Gastrocnemius medialis (tissue), 4 donors: ENCODE measurements at regions not wholly inside any gene's neighbourhood (a gene's known extent, or its start where the extent isn't known, plus 50 kb on each side); places are given as distances from the start of the nearest gene placed in this dataset.
"Not testable (repeated sequence)": the region's sequence is repeated elsewhere in the genome, so short reads cannot be mapped to it uniquely, and the experiment has no call there.

Experiments used
- ATAC-seq, 2 donors: fragments of 150-250 bp; one replicate each; pipeline ENCODE4 v1.9.1; 2016
- DNase-seq, 2 donors: peaks; one replicate each; pipeline ENCODE4 v3.0.0-alpha.2; 2019
- H3K27ac ChIP-seq, 4 donors: fragments of 200-600 bp; sonication (generic); 1 replicate in 1 of 4; 2 replicates in 3 of 4; pipeline ENCODE4 v1.5.1; 2016 to 2018; ENCODE audit warnings: mild to moderate bottlenecking in 2 of 4, moderate library complexity in 1 of 4
- H3K27me3 ChIP-seq, 3 donors: fragments of 200-600 bp; sonication (generic) in 2 of 3; 1 replicate in 1 of 3; 2 replicates in 2 of 3; pipeline versions ENCODE4 v1.5.1 to v1.6.0; 2016 to 2019; ENCODE audit warnings: mild to moderate bottlenecking in 1 of 3, moderate library complexity in 1 of 3
- H3K36me3 ChIP-seq, 2 donors: fragments of 200-600 bp; sonication (generic) in 1 of 2; one replicate each; pipeline ENCODE4 v1.5.1; 2017 to 2018
- H3K4me1 ChIP-seq, 2 donors: fragments of 200-600 bp; sonication (generic) in 1 of 2; one replicate each; pipeline ENCODE4 v1.5.1; 2016 to 2017; ENCODE audit warnings: mild to moderate bottlenecking in 2 of 2
- H3K4me3 ChIP-seq, 4 donors: fragments of 200-600 bp; sonication (generic) in 3 of 4; 1 replicate in 1 of 4; 2 replicates in 3 of 4; pipeline ENCODE4 v1.5.1; 2016 to 2019; ENCODE audit warnings: mild to moderate bottlenecking in 2 of 4
- H3K9me3 ChIP-seq, 3 donors: fragments of 200-600 bp; sonication (generic) in 2 of 3; 1 replicate in 1 of 3; 2 replicates in 2 of 3; pipeline ENCODE4 v1.5.1; 2016 to 2019
- in situ Hi-C, 4 donors: fragments of 200-750 bp; cut with MboI; loops; one replicate each; pipeline versions ENCODE4 v1.15.0 to v1.8.0; 2017; ENCODE audit warnings: low sequenced_read_pairs in 4 of 4
- intact Hi-C: fragments of 100-400 bp; cut with DNase I; formaldehyde crosslinking; loops from one replicate; pipeline ENCODE4 v1.15.1; 2023; ENCODE audit warnings: low total_unique reads

- H3K4me3 ChIP-seq, H3K27ac ChIP-seq, in situ Hi-C loops, intact Hi-C loops, DNase-seq, ATAC-seq, H3K4me1 ChIP-seq, H3K9me3 ChIP-seq, H3K27me3 ChIP-seq, H3K36me3 ChIP-seq: not testable (repeated sequence)
These were observed 255.1 kb downstream of the OR4F29 start for GRCh38 chr1:196366-196765.

- in situ Hi-C loops, H3K36me3 ChIP-seq, H3K27ac ChIP-seq, H3K27me3 ChIP-seq, ATAC-seq, intact Hi-C loops, H3K4me1 ChIP-seq, H3K4me3 ChIP-seq, H3K9me3 ChIP-seq: not testable (repeated sequence)
- peak in 1 of 2 donors; percentile 1 for DNase-seq
These were observed 260.0 kb downstream of the OR4F29 start for GRCh38 chr1:191296-192049.

- H3K9me3 ChIP-seq, DNase-seq, intact Hi-C loops: not testable (repeated sequence)
These were observed 260.8 kb downstream of the OR4F29 start for GRCh38 chr1:190678-191077.

GRCh38 chr1:189915-190314 lies 261.6 kb downstream of the OR4F29 start:
- H3K27ac ChIP-seq, intact Hi-C loops, H3K36me3 ChIP-seq, ATAC-seq, H3K4me1 ChIP-seq, in situ Hi-C loops, H3K27me3 ChIP-seq, H3K9me3 ChIP-seq, H3K4me3 ChIP-seq, DNase-seq: not testable (repeated sequence)

More at GRCh38 chr1:190678-191077, 260.8 kb downstream of the OR4F29 start:
- H3K36me3 ChIP-seq, H3K27me3 ChIP-seq, in situ Hi-C loops, H3K4me1 ChIP-seq, H3K4me3 ChIP-seq, H3K27ac ChIP-seq, ATAC-seq: not testable (repeated sequence)

- H3K27me3 ChIP-seq, H3K9me3 ChIP-seq, H3K27ac ChIP-seq, intact Hi-C loops, ATAC-seq, DNase-seq, H3K4me3 ChIP-seq, in situ Hi-C loops, H3K36me3 ChIP-seq, H3K4me1 ChIP-seq: not testable (repeated sequence)
These were observed 262.2 kb downstream of the OR4F29 start for GRCh38 chr1:189270-189669.

- intact Hi-C loops, H3K4me1 ChIP-seq, H3K36me3 ChIP-seq, H3K27ac ChIP-seq, H3K4me3 ChIP-seq, H3K27me3 ChIP-seq, in situ Hi-C loops, DNase-seq, ATAC-seq, H3K9me3 ChIP-seq: not testable (repeated sequence)
These were observed 264.2 kb downstream of the OR4F29 start for GRCh38 chr1:187298-187697.

GRCh38 chr1:186691-187131 lies 264.8 kb downstream of the OR4F29 start:
- H3K4me3 ChIP-seq, intact Hi-C loops, H3K27ac ChIP-seq, H3K27me3 ChIP-seq, DNase-seq, ATAC-seq, in situ Hi-C loops, H3K9me3 ChIP-seq, H3K4me1 ChIP-seq, H3K36me3 ChIP-seq: not testable (repeated sequence)

GRCh38 chr1:186223-186622 lies 265.3 kb downstream of the OR4F29 start:
- H3K4me3 ChIP-seq, in situ Hi-C loops: not testable (repeated sequence)

GRCh38 chr1:185526-185925 lies 266.0 kb downstream of the OR4F29 start:
- in situ Hi-C loops, intact Hi-C loops, H3K4me1 ChIP-seq, H3K27ac ChIP-seq, H3K9me3 ChIP-seq, H3K4me3 ChIP-seq, H3K36me3 ChIP-seq, H3K27me3 ChIP-seq, ATAC-seq: not testable (repeated sequence)
- DNase-seq: peak in 1 of 2 donors; percentile 1

More at GRCh38 chr1:186223-186622, 265.3 kb downstream of the OR4F29 start:
- H3K4me1 ChIP-seq, ATAC-seq, H3K9me3 ChIP-seq, intact Hi-C loops, H3K27ac ChIP-seq, H3K27me3 ChIP-seq, H3K36me3 ChIP-seq: not testable (repeated sequence)
- peak in 1 of 2 donors; percentile 1 for DNase-seq

GRCh38 chr1:184336-184686 lies 267.2 kb downstream of the OR4F29 start:
- H3K4me1 ChIP-seq, H3K4me3 ChIP-seq, ATAC-seq, intact Hi-C loops, H3K27me3 ChIP-seq, H3K27ac ChIP-seq, H3K36me3 ChIP-seq, in situ Hi-C loops, H3K9me3 ChIP-seq: not testable (repeated sequence)
- DNase-seq: peak in 1 of 2 donors; percentile 18

- H3K27me3 ChIP-seq, in situ Hi-C loops, intact Hi-C loops, ATAC-seq, H3K4me3 ChIP-seq, H3K4me1 ChIP-seq, H3K9me3 ChIP-seq, H3K27ac ChIP-seq, H3K36me3 ChIP-seq: not testable (repeated sequence)
- peak in 1 of 2 donors; percentile 27 for DNase-seq
These were observed 267.7 kb downstream of the OR4F29 start for GRCh38 chr1:183620-184335.

- H3K4me1 ChIP-seq, H3K27me3 ChIP-seq, H3K9me3 ChIP-seq, H3K4me3 ChIP-seq, intact Hi-C loops, H3K36me3 ChIP-seq, H3K27ac ChIP-seq, in situ Hi-C loops, ATAC-seq: not testable (repeated sequence)
- peak; percentile 1 to 18 for DNase-seq
These were observed 268.4 kb downstream of the OR4F29 start for GRCh38 chr1:183081-183480.
